Effector memory CD8-positive, alpha-beta T cell (primary cell): ENCODE measurements at regions not wholly inside any gene's neighbourhood (a gene's known extent, or its start where the extent isn't known, plus 50 kb on each side); places are given as distances from the start of the nearest gene placed in this dataset.
"Not testable (repeated sequence)": the region's sequence is repeated elsewhere in the genome, so short reads cannot be mapped to it uniquely, and the experiment has no call there.

Experiments
- ATAC-seq: fragments of 150-1000 bp; cut with Tn5 transposase; replicated peaks from 2 replicates; pipeline ENCODE4 v1.10.0; 2021; ENCODE audit warnings: mild to moderate bottlenecking, moderate library complexity
- DNase-seq, 3 experiments: peaks; one replicate each; pipeline ENCODE4 v3.0.0; 2021
- H3K27ac Mint-ChIP-seq, 2 donors: one replicate each; pipeline ENCODE4 v1.8.0; 2022; ENCODE audit warnings: mild to moderate bottlenecking in 2 of 2, mixed read lengths in 2 of 2, moderate library complexity in 2 of 2
- H3K27me3 Mint-ChIP-seq, 2 donors: one replicate each; pipeline ENCODE4 v1.8.0; 2022; ENCODE audit warnings: mixed read lengths in 2 of 2
- H3K36me3 Mint-ChIP-seq: one replicate; pipeline ENCODE4 v1.8.0; 2022; ENCODE audit warnings: mild to moderate bottlenecking, moderate library complexity, mixed read lengths; ENCODE audit not compliant: insufficient read depth
- H3K4me1 Mint-ChIP-seq, 2 donors: one replicate each; pipeline ENCODE4 v1.8.0; 2022; ENCODE audit warnings: low read depth in 2 of 2, mixed read lengths in 2 of 2
- H3K4me3 Mint-ChIP-seq, 2 donors: one replicate each; pipeline ENCODE4 v1.8.0; 2022; ENCODE audit warnings: mild to moderate bottlenecking in 2 of 2, mixed read lengths in 2 of 2, moderate library complexity in 2 of 2
- H3K9me3 Mint-ChIP-seq, 2 donors: one replicate each; pipeline ENCODE4 v1.8.0; 2022; ENCODE audit warnings: mixed read lengths in 2 of 2

DNA sequence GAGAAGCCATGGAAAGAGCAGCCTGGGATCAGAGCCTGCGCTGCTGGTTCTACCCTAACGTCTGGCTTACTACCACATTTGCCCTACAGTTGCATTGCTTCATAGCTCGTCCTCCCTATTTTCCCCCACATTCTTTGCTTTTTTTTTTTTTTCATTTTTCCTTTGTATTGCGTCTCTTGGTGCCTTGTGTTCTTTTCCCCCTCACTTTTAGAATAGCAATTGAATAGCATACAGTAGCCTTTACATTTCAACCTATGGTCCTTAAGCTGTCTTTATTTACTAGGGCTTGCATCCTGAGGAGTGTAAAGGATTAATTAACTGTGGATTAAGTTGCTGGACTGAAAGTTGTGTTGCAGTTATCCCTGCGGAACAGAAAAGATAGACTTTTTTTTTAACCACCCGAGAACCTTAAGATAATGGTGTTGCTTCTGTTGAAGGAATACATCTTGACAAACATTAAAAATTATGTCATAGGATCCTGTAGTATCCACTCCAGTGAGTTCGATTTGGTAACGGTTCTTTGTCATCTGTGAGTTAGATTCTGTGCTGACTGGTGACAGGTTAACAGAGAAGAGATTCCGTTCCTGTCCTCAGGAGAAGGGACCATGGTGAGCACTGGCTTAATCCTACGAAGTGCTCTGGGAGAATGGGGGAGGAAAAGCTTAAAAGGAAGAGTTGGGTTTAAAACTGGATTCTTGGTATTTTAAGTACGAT is 417.4 kb upstream of the NAALADL2 start:
- Mint-ChIP-seq H3K4me3 (peak overlapping the region; percentile 33 to 48), H3K9me3 (peaks cover 0 to 6% of the 10 kb centered on the region in 2 donors), H3K27me3 (peaks cover 18 to 20% of the 10 kb centered on the region in 2 donors), H3K36me3 (no peaks in the 10 kb centered on the region), H3K4me1 (peaks cover 0 to 2% of the 10 kb centered on the region in 2 donors), H3K27ac (no peak overlapping the region)
- DNase-seq (no peak), ATAC-seq (no peak)

DNA sequence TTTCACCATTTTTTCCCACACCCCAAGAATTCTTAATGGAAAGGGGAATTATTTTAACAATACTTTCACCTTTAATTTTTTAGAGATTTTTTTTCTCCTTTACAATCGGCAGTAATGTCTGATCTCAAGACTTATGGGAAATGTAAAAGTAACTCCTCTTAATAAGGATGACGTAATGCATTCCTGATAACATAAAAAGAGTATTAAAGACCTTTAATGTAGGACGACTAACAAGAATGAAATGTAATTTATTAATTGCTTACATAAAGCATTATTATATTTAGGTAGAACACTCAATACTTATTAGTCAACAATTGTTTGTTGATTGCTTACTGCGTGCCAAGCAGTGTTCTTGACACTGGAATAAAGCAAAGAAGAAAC is 416.8 kb upstream of the NAALADL2 start:
- Mint-ChIP-seq H3K4me3 (no peak overlapping the region), H3K36me3 (no peaks in the 10 kb centered on the region), H3K4me1 (peaks cover 0 to 2% of the 10 kb centered on the region in 2 donors), H3K27ac (no peak overlapping the region), H3K27me3 (peaks cover 18 to 20% of the 10 kb centered on the region in 2 donors), H3K9me3 (peaks cover 0 to 6% of the 10 kb centered on the region in 2 donors)
- no peak for ATAC-seq
- DNase-seq = no peak

DNA sequence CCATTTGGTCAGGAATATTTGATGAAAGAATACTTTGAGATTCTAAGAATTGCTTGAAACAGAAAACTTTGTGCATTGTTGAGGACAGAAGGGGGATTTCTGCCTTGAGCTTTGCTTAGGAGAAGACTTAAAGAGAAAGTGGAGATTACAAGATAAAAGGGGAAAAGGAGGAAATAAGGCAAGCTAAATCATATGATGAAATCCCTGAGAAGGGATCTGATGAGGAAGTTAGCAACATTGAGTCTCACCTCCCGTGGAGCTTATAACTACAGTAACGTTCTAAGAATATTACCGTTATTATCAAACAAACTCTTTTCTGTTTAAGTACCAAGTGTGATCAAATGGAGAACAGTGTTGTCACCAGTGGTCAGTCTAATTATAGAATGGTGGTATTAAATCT is 414.7 kb upstream of the NAALADL2 start:
- Mint-ChIP-seq H3K36me3 (no peaks in the 10 kb centered on the region), H3K9me3 (peaks cover 0 to 11% of the 10 kb centered on the region in 2 donors), H3K4me1 (peaks cover 0 to 2% of the 10 kb centered on the region in 2 donors), H3K27ac (no peak overlapping the region), H3K4me3 (no peak overlapping the region), H3K27me3 (peaks cover 18 to 20% of the 10 kb centered on the region in 2 donors)
- ATAC-seq (no peak), DNase-seq (no peak)

- no peak overlapping the region for H3K27ac Mint-ChIP-seq
- no peaks in the 10 kb centered on the region for H3K27me3 Mint-ChIP-seq
Measured at GRCh38 chr3:174457758-174458157, 401.4 kb upstream of the NAALADL2 start.

DNA sequence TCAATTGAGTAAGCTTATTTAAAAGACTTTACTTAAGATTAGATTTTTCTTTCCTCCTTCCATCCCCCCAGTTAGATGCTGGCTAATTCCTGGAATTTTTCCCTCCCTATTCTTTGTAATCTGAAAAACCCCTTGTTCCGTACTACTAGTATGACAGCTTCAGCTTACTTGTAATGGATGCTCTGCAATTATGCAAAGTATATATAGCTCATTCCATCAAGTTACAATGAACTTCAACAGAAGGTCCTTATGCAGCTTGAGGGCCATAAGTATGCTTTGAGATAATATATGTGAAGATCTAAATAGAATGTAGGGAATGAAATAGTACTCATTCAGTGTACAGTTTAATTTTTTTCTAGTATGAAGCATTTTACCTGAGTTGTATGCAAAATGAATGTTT is 398.3 kb upstream of the NAALADL2 start:
- no peaks in the 10 kb centered on the region for H3K4me1 Mint-ChIP-seq
- H3K9me3 Mint-ChIP-seq = peaks cover 5 to 9% of the 10 kb centered on the region in 2 donors
- DNase-seq (no peak), ATAC-seq (no peak)
- H3K27ac Mint-ChIP-seq = no peak overlapping the region
- H3K27me3 Mint-ChIP-seq = no peaks in the 10 kb centered on the region
- H3K4me3 Mint-ChIP-seq = no peak overlapping the region
- no peaks in the 10 kb centered on the region for H3K36me3 Mint-ChIP-seq

More at GRCh38 chr3:174457758-174458157, 401.4 kb upstream of the NAALADL2 start:
- Mint-ChIP-seq H3K4me1 (no peaks in the 10 kb centered on the region), H3K36me3 (no peaks in the 10 kb centered on the region), H3K9me3 (peaks cover 9 to 25% of the 10 kb centered on the region in 2 donors), H3K4me3 (no peak overlapping the region)
- DNase-seq (no peak), ATAC-seq (no peak)

DNA sequence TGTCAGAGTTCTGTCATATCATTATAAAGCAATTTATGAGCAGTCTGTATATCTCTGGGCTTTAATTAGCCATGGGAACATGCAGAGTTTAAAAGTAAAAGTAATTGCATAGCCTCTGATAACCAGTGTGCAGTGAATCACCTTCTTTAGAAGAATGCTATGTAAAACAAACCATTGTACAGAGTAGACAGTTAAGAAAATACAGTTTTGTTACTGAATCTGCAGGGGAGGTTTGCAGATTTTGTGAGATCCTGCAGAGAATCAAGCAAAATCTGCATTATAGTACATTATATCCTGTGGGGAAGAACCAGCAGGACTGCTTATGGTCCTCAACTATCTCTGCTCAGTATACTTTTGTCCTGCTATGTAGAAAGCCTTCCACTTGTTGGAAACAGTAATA is 396.2 kb upstream of the NAALADL2 start:
- H3K36me3 Mint-ChIP-seq = no peaks in the 10 kb centered on the region
- H3K4me1 Mint-ChIP-seq = no peaks in the 10 kb centered on the region
- no peak for DNase-seq
- H3K4me3 Mint-ChIP-seq = no peak overlapping the region
- H3K9me3 Mint-ChIP-seq = peaks cover 0 to 4% of the 10 kb centered on the region in 2 donors
- H3K27me3 Mint-ChIP-seq = no peaks in the 10 kb centered on the region
- ATAC-seq = no peak
- H3K27ac Mint-ChIP-seq = no peak overlapping the region

- no peak overlapping the region for H3K27ac Mint-ChIP-seq
- no peaks in the 10 kb centered on the region for H3K27me3 Mint-ChIP-seq
- ATAC-seq (no peak), DNase-seq (no peak)
- H3K36me3 Mint-ChIP-seq = no peaks in the 10 kb centered on the region
- H3K4me1 Mint-ChIP-seq = no peaks in the 10 kb centered on the region
- H3K4me3 Mint-ChIP-seq = no peak overlapping the region
- peaks cover 0 to 4% of the 10 kb centered on the region in 2 donors for H3K9me3 Mint-ChIP-seq
Measured at GRCh38 chr3:174465177-174465576, 394.0 kb upstream of the NAALADL2 start.

GRCh38 chr3:174466471-174467054 is 392.6 kb upstream of the NAALADL2 start:
- Mint-ChIP-seq H3K27ac (no peak overlapping the region), H3K27me3 (no peaks in the 10 kb centered on the region), H3K9me3 (peaks cover 0 to 5% of the 10 kb centered on the region in 2 donors), H3K4me1 (no peaks in the 10 kb centered on the region), H3K4me3 (no peak overlapping the region), H3K36me3 (no peaks in the 10 kb centered on the region)
- no peak for ATAC-seq
- no peak for DNase-seq

DNA sequence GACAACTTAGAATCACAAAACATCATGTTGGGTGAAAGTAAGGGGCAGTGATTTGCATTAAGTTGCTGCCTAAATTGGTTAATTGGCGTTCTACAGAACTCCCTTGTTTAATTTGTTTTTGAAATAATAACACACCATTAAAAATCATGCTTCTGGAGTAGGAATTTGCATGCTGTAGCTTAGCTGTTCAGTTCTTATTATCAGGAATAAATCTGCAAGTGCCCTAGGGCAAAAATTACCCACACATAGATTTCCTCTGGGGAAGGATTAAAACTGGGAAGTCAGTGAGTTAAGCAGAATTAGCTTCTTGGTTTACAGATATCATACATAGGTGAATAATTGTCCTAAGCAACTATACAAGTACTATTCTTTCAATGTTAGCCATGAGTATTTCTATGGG is 381.6 kb upstream of the NAALADL2 start:
- Mint-ChIP-seq H3K4me3 (no peak overlapping the region), H3K36me3 (no peaks in the 10 kb centered on the region), H3K27ac (no peak overlapping the region), H3K9me3 (peaks cover 2 to 8% of the 10 kb centered on the region in 2 donors), H3K27me3 (no peaks in the 10 kb centered on the region), H3K4me1 (no peaks in the 10 kb centered on the region)
- DNase-seq (no peak), ATAC-seq (no peak)

DNA sequence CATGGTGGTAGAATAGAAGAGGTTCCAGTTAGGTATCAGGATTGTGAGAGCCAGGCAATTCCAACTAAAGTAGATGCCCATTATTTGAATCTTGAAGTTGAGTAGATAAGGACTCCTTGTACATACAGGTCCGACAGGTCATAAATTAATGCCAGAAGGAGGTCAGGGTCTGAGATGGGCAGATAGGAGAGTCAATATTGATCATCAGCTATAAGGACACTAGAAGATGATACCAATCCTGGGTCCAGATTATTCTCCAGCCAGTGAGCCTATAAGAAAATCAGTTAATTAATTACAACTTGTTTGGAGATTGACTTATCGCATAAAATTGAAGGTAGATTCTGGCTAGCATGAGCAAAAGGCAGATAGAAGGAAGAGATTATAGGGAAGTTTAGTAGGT is 378.4 kb upstream of the NAALADL2 start:
- ATAC-seq (no peak), DNase-seq (no peak)
- peaks cover 2 to 12% of the 10 kb centered on the region in 2 donors for H3K9me3 Mint-ChIP-seq
- H3K36me3 Mint-ChIP-seq = no peaks in the 10 kb centered on the region
- H3K4me3 Mint-ChIP-seq = no peak overlapping the region
- no peak overlapping the region for H3K27ac Mint-ChIP-seq
- no peaks in the 10 kb centered on the region for H3K27me3 Mint-ChIP-seq
- no peaks in the 10 kb centered on the region for H3K4me1 Mint-ChIP-seq

GRCh38 chr3:174482541-174482940 is 376.6 kb upstream of the NAALADL2 start:
- DNase-seq (no peak), ATAC-seq (no peak)
- H3K36me3 Mint-ChIP-seq = no peaks in the 10 kb centered on the region
- H3K27me3 Mint-ChIP-seq = no peaks in the 10 kb centered on the region
- no peaks in the 10 kb centered on the region for H3K4me1 Mint-ChIP-seq
- no peak overlapping the region for H3K27ac Mint-ChIP-seq
- H3K9me3 Mint-ChIP-seq = peaks cover 4 to 21% of the 10 kb centered on the region in 2 donors
- H3K4me3 Mint-ChIP-seq = no peak overlapping the region

DNA sequence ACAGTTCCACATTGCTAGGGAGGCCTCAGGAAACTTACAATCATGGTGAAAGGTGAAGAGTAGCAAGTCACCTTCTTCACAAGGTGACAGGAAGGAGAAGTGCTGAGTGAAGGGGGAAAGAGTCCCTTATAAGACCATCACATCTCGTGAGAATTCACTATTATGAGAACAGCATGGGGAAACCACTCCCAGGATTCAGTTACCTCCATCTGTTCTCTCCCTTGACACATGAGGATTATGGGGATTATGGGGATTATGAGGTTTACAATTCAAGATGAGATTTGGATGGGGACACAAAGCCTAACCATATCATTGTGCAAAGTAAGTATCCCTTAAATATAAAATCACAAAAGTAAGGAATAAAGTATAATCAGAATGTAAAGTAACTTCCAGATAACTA is 375.9 kb upstream of the NAALADL2 start:
- Mint-ChIP-seq H3K4me1 (no peaks in the 10 kb centered on the region), H3K4me3 (no peak overlapping the region), H3K27ac (no peak overlapping the region), H3K9me3 (peaks cover 4 to 23% of the 10 kb centered on the region in 2 donors), H3K27me3 (no peaks in the 10 kb centered on the region), H3K36me3 (no peaks in the 10 kb centered on the region)
- DNase-seq (no peak), ATAC-seq (no peak)

- not testable (repeated sequence) for DNase-seq, H3K36me3 Mint-ChIP-seq, ATAC-seq, H3K4me3 Mint-ChIP-seq, H3K27ac Mint-ChIP-seq, H3K4me1 Mint-ChIP-seq, H3K27me3 Mint-ChIP-seq
- H3K9me3 Mint-ChIP-seq = peaks cover 8 to 23% of the 10 kb centered on the region in 2 donors
Measured at GRCh38 chr3:174483856-174484255, 375.3 kb upstream of the NAALADL2 start.

DNA sequence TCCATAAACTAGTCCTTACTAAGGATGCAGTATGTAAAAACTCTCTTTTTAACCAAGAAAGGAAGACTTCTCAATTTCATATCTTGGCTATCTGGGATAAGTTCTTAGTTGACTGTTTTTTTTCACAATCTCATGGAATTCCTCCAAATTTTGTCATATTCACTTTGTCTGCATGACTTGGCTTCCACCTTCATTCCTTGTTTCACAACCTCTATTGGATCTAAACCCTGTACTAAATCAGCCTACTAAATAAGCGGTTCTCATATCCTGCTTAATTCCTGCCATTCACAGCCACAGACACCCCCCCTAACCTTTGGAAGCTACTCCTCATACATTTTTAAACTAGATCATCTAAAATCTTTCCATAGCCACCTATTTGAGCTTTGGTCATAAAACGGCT is 370.6 kb upstream of the NAALADL2 start:
- Mint-ChIP-seq H3K36me3 (no peaks in the 10 kb centered on the region), H3K27ac (no peak overlapping the region), H3K4me1 (no peaks in the 10 kb centered on the region), H3K9me3 (peaks cover 10 to 25% of the 10 kb centered on the region in 2 donors), H3K4me3 (no peak overlapping the region), H3K27me3 (no peaks in the 10 kb centered on the region)
- ATAC-seq (no peak), DNase-seq (no peak)
